HepG2 (cell line): ENCODE measurements at regions not wholly inside any gene's neighbourhood (a gene's known extent, or its start where the extent isn't known, plus 50 kb on each side); places are given as distances from the start of the nearest gene placed in this dataset.

Experiments used
- ATAC-seq: fragments of 200-7000 bp; cut with Tn5 transposase; 3 replicates; pipeline ENCODE4 v1.9.1; 2020; ENCODE audit warnings: mild to moderate bottlenecking, moderate library complexity
- BruUV-seq: library from RNA; stranded (reverse); fragments of 400-500 nt; replicated peaks from 2 replicates; lab custom pipeline; 2021; lab: Mats Ljungman, UMichigan
- CTCF ChIA-PET: fragments of 300-600 bp; formaldehyde crosslinking; extraction: SDS; loops from one replicate; lab custom pipeline; 2021; ENCODE audit warnings: low total read pairs, inconsistent platforms, low intra/inter-chr PET ratio; lab: Yijun Ruan, JAX
- POLR2A ChIA-PET: fragments of 350-600 bp; sonication (Branson Sonifier 250); formaldehyde crosslinking; loops from one replicate; lab custom pipeline; 2020; ENCODE audit warnings: antibody characterized with exemption, inconsistent platforms; lab: Yijun Ruan, JAX
- DNase-seq: peaks from one replicate; pipeline ENCODE4 v3.0.0-alpha.2; 2015; ENCODE audit warnings: low spot score
- FAIRE-seq: peaks from 3 replicates; lab custom pipeline; 2011; peaks lifted over from hg19 to GRCh38; lab: Jason Lieb, UNC
- H2AFZ ChIP-seq: one replicate; pipeline ENCODE4 v1.6.1; 2011; ENCODE audit warnings: low read length, inconsistent platforms
- H3K27ac ChIP-seq: fragments of 300-600 bp; 3 replicates; pipeline ENCODE4 v1.8.0; 2011; ENCODE audit warnings: mixed run types, mild to moderate bottlenecking, mixed read lengths, low read length, inconsistent platforms; ENCODE audit not compliant: insufficient read depth; ENCODE audit errors: extremely low read length
- H3K27me3 ChIP-seq, 2 experiments: fragments of 200-600 bp in 1 of 2; 2 replicates in 1 of 2; 3 replicates in 1 of 2; pipeline versions ENCODE4 v1.6.0 to v1.8.0; 2011; ENCODE audit warnings: low read length in 2 of 2, mild to moderate bottlenecking in 2 of 2, moderate library complexity in 2 of 2, inconsistent platforms in 1 of 2; ENCODE audit not compliant: insufficient read depth in 2 of 2, control insufficient read depth in 1 of 2
- H3K36me3 ChIP-seq, 2 experiments: fragments of 200-600 bp in 1 of 2; replicated peaks in 1 of 2; 2 replicates in 1 of 2; 3 replicates in 1 of 2; pipeline versions ENCODE4 v1.5.1 to v1.8.0; 2011; ENCODE audit warnings: low read length in 2 of 2, inconsistent platforms in 1 of 2; ENCODE audit not compliant: insufficient read depth in 2 of 2, control insufficient read depth in 1 of 2
- H3K4me1 ChIP-seq: 2 replicates; pipeline ENCODE4 v1.5.1; 2012; ENCODE audit warnings: low read length, inconsistent platforms; ENCODE audit not compliant: insufficient read depth
- H3K4me2 ChIP-seq: 2 replicates; pipeline ENCODE4 v1.6.0; 2011; ENCODE audit warnings: low read depth, low read length, inconsistent platforms
- H3K4me3 ChIP-seq, 3 experiments: fragments of 200-600 bp in 1 of 3; sonication (generic), shearing (Covaris generic) in 1 of 3; replicated peaks in 1 of 3; 2 replicates each; pipeline ENCODE4 v1.5.1; 2011 to 2016; ENCODE audit warnings: low read length in 3 of 3, inconsistent platforms in 2 of 3, low read depth in 2 of 3, mild to moderate bottlenecking in 2 of 3, control low read depth in 1 of 3, mixed read lengths in 1 of 3; ENCODE audit not compliant: insufficient read depth in 1 of 3
- H3K79me2 ChIP-seq: one replicate; pipeline ENCODE4 v1.6.1; 2011; ENCODE audit warnings: low read length, inconsistent platforms; ENCODE audit not compliant: insufficient read depth
- H3K9ac ChIP-seq: 2 replicates; pipeline ENCODE4 v1.6.0; 2011; ENCODE audit warnings: mild to moderate bottlenecking, low read depth, low read length, inconsistent platforms; ENCODE audit not compliant: insufficient read depth
- H3K9me3 ChIP-seq: 2 replicates; pipeline ENCODE4 v1.5.1; 2012; ENCODE audit warnings: mild to moderate bottlenecking, low read length
- H4K20me1 ChIP-seq: 2 replicates; pipeline ENCODE4 v1.6.0; 2011; ENCODE audit warnings: inconsistent platforms, mild to moderate bottlenecking, low read length, moderate library complexity; ENCODE audit not compliant: insufficient read depth
- AHR ChIP-seq: IDR thresholded peaks from 2 replicates; pipeline ENCODE4 v1.6.1; 2018; ENCODE audit warnings: missing genetic modification reagents, missing compliant biosample characterization
- DNMT1 ChIP-seq: sonication (generic); formaldehyde crosslinking; IDR thresholded peaks from 2 replicates; pipeline ENCODE4 v1.5.1; 2020; ENCODE audit warnings: mild to moderate bottlenecking, missing genetic modification reagents
- HMGA1 ChIP-seq: sonication (generic); formaldehyde crosslinking; conservative IDR thresholded peaks from 2 replicates; pipeline ENCODE4 v1.4.0; 2020; ENCODE audit warnings: missing genetic modification reagents
- HOXA3 ChIP-seq: sonication (generic); formaldehyde crosslinking; IDR thresholded peaks from 2 replicates; pipeline ENCODE4 v1.5.0; 2020; ENCODE audit warnings: missing genetic modification reagents
- MEIS1 ChIP-seq: sonication (generic); formaldehyde crosslinking; IDR thresholded peaks from 2 replicates; pipeline ENCODE4 v1.9.0; 2021; ENCODE audit warnings: mild to moderate bottlenecking, missing genetic modification reagents, moderate library complexity, borderline replicate concordance
- MTA3 ChIP-seq: sonication (generic); formaldehyde crosslinking; IDR thresholded peaks from 2 replicates; pipeline ENCODE4 v1.4.0; 2020; ENCODE audit warnings: missing genetic modification reagents
- NFE2 ChIP-seq: sonication (generic); formaldehyde crosslinking; IDR thresholded peaks from 2 replicates; pipeline ENCODE4 v1.4.0; 2020; ENCODE audit warnings: missing genetic modification reagents
- ZNF335 ChIP-seq: sonication (generic); formaldehyde crosslinking; IDR thresholded peaks from 2 replicates; pipeline ENCODE4 v1.4.0; 2020; ENCODE audit warnings: missing genetic modification reagents
- WGBS: methylation state at CpG from one replicate; pipeline ENCODE4 v1.1.6; 2017; ENCODE audit warnings: low lambda C conversion rate; 5-methylcytosine and 5-hydroxymethylcytosine counted together
- in situ Hi-C: cut with HindIII; loops from 2 replicates; pipeline ENCODE4 v1.10.0; 2017; ENCODE audit warnings: low pct_unique_long_range_greater_than_20kb; ENCODE audit not compliant: extremely low pct_ligation_motif_present
- intact Hi-C: fragments of 100-400 bp; cut with micrococcal nuclease; formaldehyde crosslinking; loops from one replicate; pipeline ENCODE4 v1.10.0; 2022; ENCODE audit not compliant: unreplicated experiment
- TF ChIP-seq, protein P1 (sequence below): fragments of 450-650 bp; IDR thresholded peaks from 2 replicates; pipeline ENCODE4 v1.6.1; 2017
- TF ChIP-seq, protein P2 (sequence below): sonication (generic); formaldehyde crosslinking; IDR thresholded peaks from 2 replicates; pipeline ENCODE4 v1.8.1; 2023; ENCODE audit warnings: missing genetic modification reagents, inconsistent platforms, borderline replicate concordance

- Histone ChIP-seq H3K9me3 (no peaks in the 10 kb centered on the region), H3K36me3 (no peaks in the 10 kb centered on the region), H3K27ac (no peak overlapping the region), H3K79me2 (no peaks in the 10 kb centered on the region), H4K20me1 (no peaks in the 10 kb centered on the region), H3K27me3 (peaks cover 0 to 4% of the 10 kb centered on the region in 2 experiments; a peak in 2 of 5 replicates), H3K4me3 (no peak overlapping the region), H3K4me1 (no peaks in the 10 kb centered on the region), H2AFZ (no peak overlapping the region), H3K4me2 (no peak overlapping the region), H3K9ac (no peak overlapping the region)
- FAIRE-seq (no peak), ATAC-seq (no peak), DNase-seq (no peak)
- intact Hi-C loops (no loop called here), in situ Hi-C loops (no loop called here)
- no TSS peak for BruUV-seq
- 18% methylated on average over 11 of the region's 11 CpGs for WGBS
- ChIA-PET CTCF (no interaction called here), POLR2A (no interaction called here)
- no peak for TF ChIP-seq NFE2 (CRISPR knock-in tag)
- TF ChIP-seq HOXA3 (CRISPR knock-in tag): no peak
Observed at GRCh38 chr1:209064850-209065706, 518.4 kb upstream of the CAMK1G start.

GRCh38 chr1:209072481-209072880 lies 511.0 kb upstream of the CAMK1G start:
- Histone ChIP-seq H3K9me3 (no peaks in the 10 kb centered on the region), H3K4me2 (no peak overlapping the region), H3K27me3 (no peaks in the 10 kb centered on the region), H3K4me3 (no peak overlapping the region), H3K79me2 (no peaks in the 10 kb centered on the region), H3K9ac (no peak overlapping the region), H3K4me1 (no peaks in the 10 kb centered on the region), H2AFZ (no peak overlapping the region), H3K36me3 (no peaks in the 10 kb centered on the region), H3K27ac (no peak overlapping the region), H4K20me1 (no peaks in the 10 kb centered on the region)
- in situ Hi-C loops: no loop called here
- CTCF ChIA-PET: no interaction called here
- ATAC-seq (no peak), DNase-seq (no peak), FAIRE-seq (no peak)
- POLR2A ChIA-PET: no interaction called here
- intact Hi-C loops: loop anchor here (10.0 kb wide), 1 partner anchor 132 kb away; no protein-coding TSS in a partner anchor
- BruUV-seq: no TSS peak
- TF ChIP-seq HMGA1 (CRISPR knock-in tag) (no peak), AHR (CRISPR knock-in tag) (no peak), DNMT1 (CRISPR knock-in tag) (no peak), MEIS1 (CRISPR knock-in tag) (no peak), MTA3 (CRISPR knock-in tag) (no peak), ZNF335 (no peak)
- TF ChIP-seq, protein P1, sequence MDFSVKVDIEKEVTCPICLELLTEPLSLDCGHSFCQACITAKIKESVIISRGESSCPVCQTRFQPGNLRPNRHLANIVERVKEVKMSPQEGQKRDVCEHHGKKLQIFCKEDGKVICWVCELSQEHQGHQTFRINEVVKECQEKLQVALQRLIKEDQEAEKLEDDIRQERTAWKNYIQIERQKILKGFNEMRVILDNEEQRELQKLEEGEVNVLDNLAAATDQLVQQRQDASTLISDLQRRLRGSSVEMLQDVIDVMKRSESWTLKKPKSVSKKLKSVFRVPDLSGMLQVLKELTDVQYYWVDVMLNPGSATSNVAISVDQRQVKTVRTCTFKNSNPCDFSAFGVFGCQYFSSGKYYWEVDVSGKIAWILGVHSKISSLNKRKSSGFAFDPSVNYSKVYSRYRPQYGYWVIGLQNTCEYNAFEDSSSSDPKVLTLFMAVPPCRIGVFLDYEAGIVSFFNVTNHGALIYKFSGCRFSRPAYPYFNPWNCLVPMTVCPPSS: no peak
- TF ChIP-seq, protein P2, sequence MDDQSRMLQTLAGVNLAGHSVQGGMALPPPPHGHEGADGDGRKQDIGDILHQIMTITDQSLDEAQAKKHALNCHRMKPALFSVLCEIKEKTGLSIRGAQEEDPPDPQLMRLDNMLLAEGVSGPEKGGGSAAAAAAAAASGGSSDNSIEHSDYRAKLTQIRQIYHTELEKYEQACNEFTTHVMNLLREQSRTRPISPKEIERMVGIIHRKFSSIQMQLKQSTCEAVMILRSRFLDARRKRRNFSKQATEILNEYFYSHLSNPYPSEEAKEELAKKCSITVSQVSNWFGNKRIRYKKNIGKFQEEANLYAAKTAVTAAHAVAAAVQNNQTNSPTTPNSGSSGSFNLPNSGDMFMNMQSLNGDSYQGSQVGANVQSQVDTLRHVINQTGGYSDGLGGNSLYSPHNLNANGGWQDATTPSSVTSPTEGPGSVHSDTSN (CRISPR knock-in tag): no peak
